HL-60 (cell line): ENCODE measurements at regions not wholly inside any gene's neighbourhood (a gene's known extent, or its start where the extent isn't known, plus 50 kb on each side); places are given as distances from the start of the nearest gene placed in this dataset.

Experiments used
- CTCF ChIP-seq: IDR thresholded peaks from one replicate; pipeline ENCODE4 v1.5.1; 2011; ENCODE audit warnings: low read length, control low read depth, inconsistent platforms; ENCODE audit not compliant: insufficient read depth
- GABPA ChIP-seq: IDR thresholded peaks from 2 replicates; pipeline ENCODE4 v1.6.1; 2012; ENCODE audit warnings: low read depth
- POLR2AphosphoS5 ChIP-seq: IDR thresholded peaks from 2 replicates; pipeline ENCODE4 v1.6.1; 2012; ENCODE audit warnings: low read depth
- REST ChIP-seq: IDR thresholded peaks from 2 replicates; pipeline ENCODE4 v1.6.1; 2012; ENCODE audit warnings: low read depth; ENCODE audit not compliant: insufficient replicate concordance

GRCh38 chr6:67265996-67266921, 1368.8 kb upstream of the ADGRB3 start:
- TF ChIP-seq CTCF (no peak), POLR2AphosphoS5 (no peak), REST (no peak), GABPA (no peak)
